Gastroesophageal sphincter (tissue), 4 donors: ENCODE measurements at regions not wholly inside any gene's neighbourhood (a gene's known extent, or its start where the extent isn't known, plus 50 kb on each side); places are given as distances from the start of the nearest gene placed in this dataset.
"Not testable (repeated sequence)": the region's sequence is repeated elsewhere in the genome, so short reads cannot be mapped to it uniquely, and the experiment has no call there.

Source experiments
- ATAC-seq: fragments of 150-250 bp; one replicate; pipeline ENCODE4 v1.9.1; 2016; ENCODE audit warnings: mild to moderate bottlenecking, moderate library complexity
- H3K27ac ChIP-seq, 4 donors: fragments of 200-600 bp; sonication (generic) in 3 of 4; 1 replicate in 3 of 4; 2 replicates in 1 of 4; pipeline ENCODE4 v1.5.1; 2016 to 2019
- H3K27me3 ChIP-seq: fragments of 200-600 bp; sonication (generic); one replicate; pipeline ENCODE4 v1.5.1; 2019
- H3K36me3 ChIP-seq, 2 donors: fragments of 200-600 bp; sonication (generic); one replicate each; pipeline ENCODE4 v1.5.1; 2019; ENCODE audit warnings: control low read depth in 1 of 2
- H3K4me1 ChIP-seq, 3 donors: fragments of 200-600 bp; sonication (generic); 1 replicate in 2 of 3; 2 replicates in 1 of 3; pipeline ENCODE4 v1.5.1; 2016 to 2019; ENCODE audit warnings: control low read depth in 2 of 3
- H3K4me3 ChIP-seq, 2 donors: fragments of 200-600 bp; sonication (generic); one replicate each; pipeline ENCODE4 v1.5.1; 2019; ENCODE audit warnings: mild to moderate bottlenecking in 1 of 2, moderate library complexity in 1 of 2
- H3K9me3 ChIP-seq, 3 donors: fragments of 200-600 bp; sonication (generic); one replicate each; pipeline ENCODE4 v1.5.1; 2017 to 2019; ENCODE audit warnings: control low read depth in 2 of 3
- CTCF ChIP-seq, 4 experiments: fragments of 200-600 bp in 2 of 4; fragments of 450-650 bp in 2 of 4; sonication (generic) in 1 of 4; IDR thresholded peaks; one replicate each; pipeline ENCODE4 v1.5.1; 2017 to 2019; ENCODE audit warnings: antibody characterized with exemption in 4 of 4, mild to moderate bottlenecking in 2 of 4, moderate library complexity in 2 of 4
- EP300 ChIP-seq: sonication (generic); formaldehyde crosslinking; IDR thresholded peaks from one replicate; pipeline ENCODE4 v1.6.1; 2017; ENCODE audit warnings: antibody characterized with exemption, mild to moderate bottlenecking
- POLR2A ChIP-seq, 2 donors: fragments of 450-650 bp; IDR thresholded peaks; one replicate each; pipeline ENCODE4 v1.6.1; 2017; ENCODE audit warnings: antibody characterized with exemption in 2 of 2, mild to moderate bottlenecking in 2 of 2, moderate library complexity in 1 of 2
- POLR2AphosphoS5 ChIP-seq: sonication (generic); formaldehyde crosslinking; IDR thresholded peaks from one replicate; pipeline ENCODE4 v1.6.1; 2017; ENCODE audit warnings: antibody characterized with exemption
- WGBS, 2 donors: methylation state at CpG; one replicate each; pipeline ENCODE4 v1.1.5; 2018; ENCODE audit warnings: low coverage in 1 of 2; 5-methylcytosine and 5-hydroxymethylcytosine counted together

- no peak for ATAC-seq
- Histone ChIP-seq H3K4me3 (no peak overlapping the region), H3K27me3 (peaks cover 61% of the 10 kb centered on the region), H3K4me1 (no peaks in the 10 kb centered on the region), H3K9me3 (peaks cover 0 to 34% (median 0%) of the 10 kb centered on the region in 3 donors), H3K27ac (no peak overlapping the region), H3K36me3 (no peaks in the 10 kb centered on the region)
- no peak for TF ChIP-seq CTCF (IDR thresholded peaks at IDR 0.05)
- no peak for TF ChIP-seq POLR2A (IDR thresholded peaks at IDR 0.05)
- no peak for TF ChIP-seq POLR2AphosphoS5
- TF ChIP-seq EP300: no peak
- 83% methylated on average over 2 of the region's 10 CpGs; no CpG with 5 or more reads in 1 of the 2 donors for WGBS, 2 donors
Observed at GRCh38 chr22:49699476-49699875, 128.2 kb downstream of the BRD1 start.

GRCh38 chr22:49698616-49699015 is 129.1 kb downstream of the BRD1 start:
- H3K9me3 ChIP-seq: peaks cover 0 to 34% (median 0%) of the 10 kb centered on the region in 3 donors
- H3K27ac ChIP-seq, H3K4me1 ChIP-seq, H3K4me3 ChIP-seq, H3K36me3 ChIP-seq, ATAC-seq: not testable (repeated sequence)
- H3K27me3 ChIP-seq: peaks cover 59% of the 10 kb centered on the region
- WGBS, 2 donors: 92 to 96% methylated on average over 3 to 5 of the region's 7 CpGs

GRCh38 chr22:49697047-49697446 is 130.6 kb downstream of the BRD1 start:
- Histone ChIP-seq H3K36me3 (no peaks in the 10 kb centered on the region), H3K27me3 (peaks cover 57% of the 10 kb centered on the region), H3K4me3 (no peak overlapping the region), H3K9me3 (peaks cover 0 to 28% (median 0%) of the 10 kb centered on the region in 3 donors), H3K4me1 (no peaks in the 10 kb centered on the region), H3K27ac (no peak overlapping the region)
- WGBS, 2 donors: 66 to 92% methylated on average over 3 of the region's 3 CpGs
- no peak for ATAC-seq
- no peak for TF ChIP-seq EP300
- TF ChIP-seq CTCF (IDR thresholded peaks at IDR 0.05): no peak
- no peak for TF ChIP-seq POLR2A (IDR thresholded peaks at IDR 0.05)
- no peak for TF ChIP-seq POLR2AphosphoS5

- ATAC-seq: no peak
- H3K4me1 ChIP-seq: no peaks in the 10 kb centered on the region
- no peak overlapping the region for H3K4me3 ChIP-seq
- 74 to 84% methylated on average over 3 to 5 of the region's 9 CpGs for WGBS, 2 donors
- TF ChIP-seq POLR2A (IDR thresholded peaks at IDR 0.05) (no peak), CTCF (IDR thresholded peaks at IDR 0.05) (no peak), EP300 (no peak), POLR2AphosphoS5 (no peak)
- no peaks in the 10 kb centered on the region for H3K36me3 ChIP-seq
- peaks cover 53% of the 10 kb centered on the region for H3K27me3 ChIP-seq
- H3K27ac ChIP-seq: no peak overlapping the region
- peaks cover 0 to 31% (median 0%) of the 10 kb centered on the region in 3 donors for H3K9me3 ChIP-seq
Observed at GRCh38 chr22:49694462-49695260, 133.0 kb downstream of the BRD1 start.

- no peak overlapping the region for H3K4me3 ChIP-seq
- no CpG with 5 or more reads among the region's 10 CpGs for WGBS, 2 donors
- no peaks in the 10 kb centered on the region for H3K4me1 ChIP-seq
- peaks cover 53% of the 10 kb centered on the region for H3K27me3 ChIP-seq
- TF ChIP-seq CTCF (IDR thresholded peaks at IDR 0.05) (no peak), POLR2A (IDR thresholded peaks at IDR 0.05) (no peak), POLR2AphosphoS5 (no peak), EP300 (no peak)
- H3K9me3 ChIP-seq: peaks cover 0 to 31% (median 0%) of the 10 kb centered on the region in 3 donors
- ATAC-seq: no peak
- H3K27ac ChIP-seq: no peak overlapping the region
- no peaks in the 10 kb centered on the region for H3K36me3 ChIP-seq
Observed at GRCh38 chr22:49693848-49694247, 133.8 kb downstream of the BRD1 start.
